HG03432 (cell line): ENCODE measurements at regions not wholly inside any gene's neighbourhood (a gene's known extent, or its start where the extent isn't known, plus 50 kb on each side); places are given as distances from the start of the nearest gene placed in this dataset.
"Not testable (repeated sequence)": the region's sequence is repeated elsewhere in the genome, so short reads cannot be mapped to it uniquely, and the experiment has no call there.

Source experiments
- ATAC-seq: cut with Tn5 transposase; IDR thresholded peaks from one replicate; pipeline ENCODE4 v1.9.1; 2021; ENCODE audit warnings: mild to moderate bottlenecking, moderate library complexity; ENCODE audit not compliant: unreplicated experiment

DNA sequence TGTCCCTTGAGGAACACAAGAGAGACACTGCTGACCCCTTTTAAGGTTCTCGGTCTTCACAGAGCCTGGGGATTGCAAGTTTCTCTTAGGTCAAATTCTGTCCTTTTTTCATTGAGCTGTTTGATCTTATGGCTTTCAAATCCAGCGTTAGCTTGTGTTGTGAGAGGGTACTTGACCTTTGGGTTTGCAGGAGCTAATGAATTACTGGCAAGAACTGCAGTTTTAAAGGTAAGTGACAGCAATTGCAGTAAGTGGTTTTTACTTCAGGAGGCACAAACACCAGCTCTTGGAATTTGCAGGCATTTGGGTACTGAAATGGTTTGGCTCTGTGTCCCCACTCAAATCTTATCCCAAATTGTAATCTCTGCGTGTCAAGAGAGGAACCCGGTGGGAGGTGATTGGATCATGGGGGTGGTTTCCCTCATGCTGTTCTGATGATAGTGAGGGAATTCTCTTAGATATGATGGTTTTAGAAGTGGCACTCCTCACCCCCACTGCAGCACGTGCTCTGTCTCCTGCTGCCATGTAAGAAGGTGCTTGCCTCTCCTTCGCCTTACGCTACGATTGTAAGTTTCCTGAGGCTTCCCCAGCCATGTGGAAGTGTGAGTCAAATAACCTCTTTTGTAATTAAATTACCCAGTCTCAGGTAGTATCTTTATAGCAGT is 134.5 kb upstream of the LYPLAL1 start:
- ATAC-seq: no peak

GRCh38 chr1:219039682-219040154 is 134.0 kb upstream of the LYPLAL1 start:
- ATAC-seq: no peak

- ATAC-seq: no peak
Observed at GRCh38 chr1:219040291-219040690, 133.4 kb upstream of the LYPLAL1 start.

GRCh38 chr1:219041141-219041540 is 132.5 kb upstream of the LYPLAL1 start:
- no peak for ATAC-seq

GRCh38 chr1:219041818-219042217 is 131.9 kb upstream of the LYPLAL1 start:
- ATAC-seq: no peak

GRCh38 chr1:219042769-219043168 is 130.9 kb upstream of the LYPLAL1 start:
- no peak for ATAC-seq

DNA sequence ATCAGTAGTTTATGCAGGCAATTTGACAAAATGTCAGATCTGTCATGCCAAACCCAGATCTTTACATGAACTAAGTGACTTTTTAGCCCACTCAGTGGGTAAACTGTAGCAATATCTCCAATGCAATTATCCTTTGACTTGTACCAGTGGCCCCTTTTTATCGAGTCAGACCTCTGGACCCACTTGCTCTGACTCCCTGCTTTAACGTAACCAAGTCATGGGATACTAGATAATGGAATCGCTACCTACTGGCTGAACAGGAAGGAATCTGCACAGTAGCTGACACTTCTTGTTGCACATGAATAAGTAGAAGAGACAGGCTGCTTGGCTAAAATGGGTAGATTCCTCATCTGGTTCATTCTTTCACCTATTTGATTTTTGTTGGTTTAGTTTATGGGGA is 128.4 kb upstream of the LYPLAL1 start:
- no peak for ATAC-seq

GRCh38 chr1:219049501-219049900 is 124.2 kb upstream of the LYPLAL1 start:
- ATAC-seq: no peak

DNA sequence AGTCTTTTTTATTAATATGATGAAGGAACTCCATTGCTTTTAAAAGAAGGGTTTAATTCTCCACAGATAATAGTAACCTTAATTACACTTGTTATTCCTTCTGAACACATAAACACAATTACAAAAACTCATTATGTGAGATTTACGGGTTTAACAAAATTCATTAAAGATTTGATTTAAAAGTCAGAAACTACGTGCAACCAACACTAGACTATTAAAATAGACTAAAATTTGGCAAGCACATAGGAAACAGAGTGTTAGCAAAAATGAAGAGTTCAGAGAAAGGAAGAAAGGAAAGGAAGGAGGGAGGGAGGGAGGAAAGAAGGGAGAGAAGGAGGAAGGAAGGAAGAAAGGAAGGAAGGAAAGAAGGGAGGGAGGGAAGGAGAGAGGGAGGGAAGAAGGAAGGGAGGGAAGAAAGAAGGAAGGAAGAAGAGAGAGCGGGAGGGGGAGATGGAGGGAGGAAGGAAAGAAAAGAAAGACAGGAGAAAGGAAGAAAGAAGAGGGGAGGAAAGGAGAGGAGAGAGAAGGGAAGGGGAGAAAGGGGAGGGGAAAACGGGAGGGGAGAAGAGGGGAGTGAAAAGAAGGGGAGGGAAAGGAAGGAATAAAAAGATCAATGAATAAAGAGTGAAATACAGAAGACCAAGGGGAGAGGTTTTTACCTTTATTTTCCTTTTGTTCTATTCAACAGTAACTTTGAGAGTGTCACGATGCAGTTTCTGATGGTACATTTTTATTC is 123.4 kb upstream of the LYPLAL1 start:
- ATAC-seq: no peak

- no peak for ATAC-seq
Observed at GRCh38 chr1:219050822-219051125, 122.9 kb upstream of the LYPLAL1 start.

- ATAC-seq: no peak
Observed at GRCh38 chr1:219051547-219051946, 122.1 kb upstream of the LYPLAL1 start.

DNA sequence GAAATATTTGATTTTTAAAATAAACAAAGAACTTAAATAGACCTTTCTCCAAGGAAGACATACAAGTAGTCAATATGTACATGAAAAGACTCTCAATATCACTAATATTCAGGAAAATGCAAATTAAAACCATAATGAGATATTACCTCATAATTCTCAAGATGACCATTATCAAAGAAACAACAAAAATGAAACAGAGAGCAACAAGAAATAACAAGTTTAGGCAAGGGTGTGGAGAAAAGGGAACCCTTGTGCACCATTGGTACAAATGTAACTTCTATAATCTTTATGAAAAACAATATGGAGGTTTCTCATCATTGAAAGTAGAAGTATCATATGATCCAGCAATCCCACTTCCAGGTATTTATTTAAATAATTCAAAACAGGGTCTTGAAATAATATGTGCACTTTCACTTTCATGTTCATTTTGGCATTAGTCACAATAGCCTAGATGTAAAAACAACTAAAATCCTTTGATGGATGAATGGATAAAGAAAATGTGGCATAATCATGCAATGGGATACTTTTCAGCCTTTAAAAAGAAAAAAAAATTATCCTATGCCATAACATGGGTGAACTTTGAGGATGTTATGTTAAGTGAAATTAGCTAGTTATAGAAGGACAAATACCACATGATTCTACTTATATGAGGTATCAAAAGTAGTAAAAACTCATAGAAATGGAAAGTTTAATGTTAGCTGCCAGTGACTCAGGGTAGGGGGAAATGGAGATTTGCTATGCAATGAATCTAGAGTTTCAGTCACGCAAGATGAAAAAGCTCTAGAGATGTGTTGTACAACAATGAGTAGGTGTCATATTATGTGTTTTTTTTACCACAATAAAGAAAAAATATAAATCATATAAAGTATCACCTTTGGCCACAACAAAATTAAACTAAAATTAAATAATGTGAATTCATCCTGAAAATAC is 114.5 kb upstream of the LYPLAL1 start:
- ATAC-seq: no peak

DNA sequence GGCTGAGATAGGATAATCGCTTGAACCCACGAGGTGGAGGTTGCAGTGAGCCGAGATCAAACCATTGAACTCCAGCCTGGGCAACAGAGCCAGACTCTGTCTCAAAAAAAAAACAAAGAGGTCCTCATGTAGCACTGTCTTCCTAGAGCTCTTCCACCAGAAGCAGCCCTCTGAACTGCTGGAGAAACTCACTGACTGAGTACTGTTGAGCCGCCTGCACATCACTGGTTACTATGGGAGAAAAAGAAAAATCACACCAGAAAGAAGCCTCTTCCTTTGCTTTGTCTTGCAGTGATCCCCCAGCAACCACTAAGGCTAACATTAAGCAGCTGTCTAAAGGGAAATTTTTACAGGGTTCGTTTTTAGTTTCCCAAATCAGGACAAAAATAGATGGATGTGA is 112.9 kb upstream of the LYPLAL1 start:
- no peak for ATAC-seq

- no peak for ATAC-seq
Observed at GRCh38 chr1:219062161-219062560, 111.5 kb upstream of the LYPLAL1 start.

DNA sequence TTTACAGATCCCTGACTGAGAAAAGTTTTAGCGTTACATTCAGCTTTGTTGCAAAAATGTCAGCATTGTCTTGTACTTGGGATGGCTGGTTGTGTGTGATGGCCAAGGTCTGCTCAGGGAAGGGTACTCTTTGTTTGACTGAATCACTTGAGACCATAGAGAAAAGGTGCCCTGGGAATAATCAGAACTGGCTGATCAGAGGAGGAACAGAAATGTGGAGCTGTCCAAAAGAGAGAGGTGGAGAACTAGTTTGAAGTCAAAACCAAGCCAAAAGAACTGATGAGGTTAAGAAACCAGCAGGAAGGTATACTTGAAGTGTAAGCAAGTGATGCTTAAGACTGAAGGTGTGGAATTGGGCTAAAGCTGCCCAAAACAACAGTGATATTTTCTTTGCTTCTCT is 107.6 kb upstream of the LYPLAL1 start:
- ATAC-seq: no peak

- ATAC-seq: peak; percentile 53
Observed at GRCh38 chr1:219066631-219067349, 106.9 kb upstream of the LYPLAL1 start.

- ATAC-seq: peak; percentile 8
Observed at GRCh38 chr1:219067350-219067712, 106.3 kb upstream of the LYPLAL1 start.

DNA sequence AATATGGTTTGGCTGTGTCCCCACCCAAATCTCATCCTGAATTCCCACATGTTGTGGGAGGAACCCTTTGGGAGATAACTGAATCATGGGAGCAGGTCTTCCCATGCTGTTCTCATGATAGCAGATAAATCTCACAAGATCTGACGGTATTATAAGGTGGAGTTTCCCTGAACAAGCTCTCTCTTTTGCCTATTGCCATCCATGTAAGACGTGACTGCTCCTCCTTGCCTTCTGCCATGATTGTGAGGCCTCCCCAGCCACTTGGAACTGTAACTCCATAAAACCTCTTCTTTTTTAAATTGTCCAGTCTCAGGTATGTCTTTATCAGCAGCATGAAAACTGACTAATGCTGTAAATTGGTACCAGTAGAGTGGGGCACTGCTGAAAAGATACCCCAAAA is 103.3 kb upstream of the LYPLAL1 start:
- not testable (repeated sequence) for ATAC-seq

DNA sequence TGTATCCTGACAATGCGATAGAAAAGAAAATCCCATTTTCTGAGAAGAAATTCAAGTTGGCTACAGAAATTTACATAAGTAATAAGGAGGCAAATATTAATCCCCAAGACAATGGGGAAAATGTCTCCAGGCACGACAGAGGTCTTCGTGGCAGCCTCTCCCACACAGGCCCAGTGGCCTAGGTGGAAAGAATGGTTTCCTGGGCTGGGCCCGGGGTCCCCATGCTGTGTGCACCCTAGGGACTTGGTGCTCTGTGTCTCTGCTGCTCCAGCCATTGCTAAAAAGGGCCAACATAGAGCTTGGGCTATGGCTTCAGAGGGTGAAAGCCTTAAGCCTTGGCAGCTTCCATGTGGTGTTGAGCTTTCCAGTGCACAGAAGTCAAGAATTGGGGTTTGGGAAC is 102.5 kb upstream of the LYPLAL1 start:
- no peak for ATAC-seq

GRCh38 chr1:219072329-219072728 is 101.3 kb upstream of the LYPLAL1 start:
- no peak for ATAC-seq
